ENCODE measurements at regions not wholly inside any gene's neighbourhood (a gene's known extent, or its start where the extent isn't known, plus 50 kb on each side); places are given as distances from the start of the nearest gene placed in this dataset.

- H3K27me3 ChIP-seq (replicated peaks in 1 of 4; ENCODE audit: control insufficient read depth in 3 of 4, extremely low read depth in 1 of 4, insufficient read depth in 3 of 4, low read length in 3 of 4): no peaks in the 10 kb centered on the region
- no peak overlapping the region for H3K4me2 ChIP-seq (ENCODE audit: insufficient read depth in 1 of 2, low read depth in 2 of 2, low read length in 2 of 2)
- H4K20me1 ChIP-seq (replicated peaks in 1 of 2; ENCODE audit: control insufficient read depth in 1 of 2, insufficient read depth in 2 of 2, low read length in 2 of 2): no peaks in the 10 kb centered on the region
- H2AK5ac ChIP-seq (ENCODE audit: low read depth, low read length): no peak overlapping the region
- H2BK20ac ChIP-seq (ENCODE audit: low read length): no peak overlapping the region
- H4K5ac ChIP-seq (ENCODE audit: insufficient read length, low read depth, low read length): no peak overlapping the region
- FAIRE-seq (no peak), DNase-seq (ENCODE audit: low read depth in 1 of 2, low spot score in 2 of 2) (no peak)
- no peaks in the 10 kb centered on the region for H3K36me3 ChIP-seq (ENCODE audit: control insufficient read depth in 2 of 4, insufficient read depth in 4 of 4, low read length in 3 of 4)
- no peaks in the 10 kb centered on the region for H3K4me1 ChIP-seq (replicated peaks in 1 of 4; ENCODE audit: control insufficient read depth in 3 of 4, insufficient read depth in 4 of 4, low read length in 3 of 4)
- no peak overlapping the region for H3K18ac ChIP-seq (ENCODE audit: extremely low read depth, low read length)
- no peak overlapping the region for H3K14ac ChIP-seq (ENCODE audit: insufficient read length)
- no peaks in the 10 kb centered on the region for H3K23me2 ChIP-seq (ENCODE audit: low read depth, low read length)
- H2BK5ac ChIP-seq (ENCODE audit: low read depth, low read length): no peak overlapping the region
- no peaks in the 10 kb centered on the region for H3K9me3 ChIP-seq (ENCODE audit: insufficient read depth in 2 of 2, low read depth in 1 of 2, low read length in 1 of 2)
- no peak overlapping the region for H4K91ac ChIP-seq (replicated peaks; ENCODE audit: insufficient read length, low read length)
- H2BK12ac ChIP-seq (ENCODE audit: low read depth, low read length): no peak overlapping the region
- POLR2A ChIA-PET (ENCODE audit: partially characterized antibody): interaction anchor here (0.6 kb wide), 2 partner anchors 235 to 1604 kb away, joined by 3 read pairs; no protein-coding TSS in a partner anchor
- H3K9ac ChIP-seq (replicated peaks in 1 of 4; ENCODE audit: extremely low read depth in 1 of 4, low read depth in 3 of 4, low read length in 3 of 4): no peak overlapping the region
- H2BK120ac ChIP-seq (replicated peaks; ENCODE audit: low read depth, low read length): no peak overlapping the region
- H3K4me3 ChIP-seq (ENCODE audit: extremely low read depth in 1 of 4, insufficient read depth in 2 of 4, low read depth in 3 of 4, low read length in 4 of 4): no peak overlapping the region
- CTCF ChIA-PET (ENCODE audit: partially characterized antibody): interaction anchor here (2.5 kb wide), 1 partner anchor 8 kb away, joined by 8 read pairs; no protein-coding TSS in a partner anchor
- H3K79me1 ChIP-seq (ENCODE audit: low read depth, low read length): no peaks in the 10 kb centered on the region
- H3K79me2 ChIP-seq (ENCODE audit: control insufficient read depth in 1 of 2, insufficient read depth in 2 of 2, low read length in 2 of 2): no peaks in the 10 kb centered on the region
- H3K23ac ChIP-seq (ENCODE audit: insufficient read length): no peak overlapping the region
- no peak overlapping the region for H3K56ac ChIP-seq (replicated peaks; ENCODE audit: insufficient read length, low read depth, low read length)
- 88% methylated on average over 3 of the region's 3 CpGs; no CpG with 5 or more reads in 1 of the 2 experiments for WGBS, 2 experiments (ENCODE audit: extremely low coverage in 1 of 2, insufficient coverage in 1 of 2, insufficient read length in 1 of 2, insufficient replicate concordance in 2 of 2, low coverage in 1 of 2, low lambda C conversion rate in 2 of 2, missing lambda C conversion rate in 1 of 2)
- H3K4ac ChIP-seq (replicated peaks; ENCODE audit: insufficient read length, low read depth, low read length): no peak overlapping the region
- H4K8ac ChIP-seq (ENCODE audit: extremely low read depth, insufficient read depth, low read length): no peak overlapping the region
- H2AFZ ChIP-seq (ENCODE audit: low read length): no peak overlapping the region
- H2BK15ac ChIP-seq (ENCODE audit: low read length): no peak overlapping the region
- no peak overlapping the region for H3K27ac ChIP-seq (ENCODE audit: low read depth, low read length)
Observed at GRCh38 chr2:187875261-187876141, 321.3 kb upstream of the TFPI start.

All from H1 (cell line).